ENCODE measurements at regions not wholly inside any gene's neighbourhood (a gene's known extent, or its start where the extent isn't known, plus 50 kb on each side); places are given as distances from the start of the nearest gene placed in this dataset.
"Not testable (repeated sequence)": the region's sequence is repeated elsewhere in the genome, so short reads cannot be mapped to it uniquely, and the experiment has no call there.

- Mint-ChIP-seq H3K36me3 (ENCODE audit: low read depth) (no peaks in the 10 kb centered on the region), H3K4me1 (ENCODE audit: low read depth) (peaks cover 25% of the 10 kb centered on the region), H3K4me3 (peak overlapping the region; percentile 14), H3K27ac (no peak overlapping the region), H3K27me3 (ENCODE audit: low read depth) (peaks cover 57% of the 10 kb centered on the region), H3K9me3 (no peaks in the 10 kb centered on the region)
- no peak for DNase-seq (ENCODE audit: low spot score)
These were observed 64.8 kb downstream of the FAM50B start for GRCh38 chr6:3913958-3914337.

- Mint-ChIP-seq H3K4me3 (peak overlapping the region; percentile 64), H3K4me1 (ENCODE audit: low read depth) (peaks cover 25% of the 10 kb centered on the region), H3K36me3 (ENCODE audit: low read depth) (no peaks in the 10 kb centered on the region), H3K9me3 (no peaks in the 10 kb centered on the region), H3K27ac (peak overlapping the region; percentile 3), H3K27me3 (ENCODE audit: low read depth) (peaks cover 54% of the 10 kb centered on the region)
- peak; percentile 11 for DNase-seq (ENCODE audit: low spot score)
These were observed 66.1 kb downstream of the FAM50B start for GRCh38 chr6:3915076-3915791.

- Mint-ChIP-seq H3K27ac (no peak overlapping the region), H3K27me3 (ENCODE audit: low read depth) (peaks cover 52% of the 10 kb centered on the region), H3K4me1 (ENCODE audit: low read depth) (peaks cover 25% of the 10 kb centered on the region), H3K4me3 (no peak overlapping the region), H3K36me3 (ENCODE audit: low read depth) (no peaks in the 10 kb centered on the region), H3K9me3 (no peaks in the 10 kb centered on the region)
- no peak for DNase-seq (ENCODE audit: low spot score)
These were observed 67.0 kb downstream of the FAM50B start for GRCh38 chr6:3916211-3916610.

DNA sequence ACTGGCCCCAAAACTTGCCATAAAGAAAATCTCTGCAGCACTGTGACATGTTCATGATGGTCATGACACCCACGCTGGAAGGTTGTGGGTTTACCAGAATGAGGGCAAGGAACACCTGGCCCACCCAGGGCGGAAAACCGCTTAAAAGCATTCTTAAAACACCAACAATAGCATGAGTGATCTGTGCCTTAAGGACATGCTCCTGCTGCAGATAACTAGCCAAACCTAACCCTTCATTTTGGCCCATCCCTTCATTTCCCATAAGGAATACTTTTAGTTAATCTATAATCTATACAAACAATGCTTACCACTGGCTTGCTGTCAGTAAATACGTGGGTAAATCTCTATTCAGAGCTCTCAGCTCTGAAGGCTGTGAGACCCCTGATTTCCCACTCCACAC lies 67.6 kb downstream of the FAM50B start:
- not testable (repeated sequence) for H3K36me3 Mint-ChIP-seq (ENCODE audit: low read depth); DNase-seq (ENCODE audit: low spot score); H3K9me3 Mint-ChIP-seq; H3K4me3 Mint-ChIP-seq; H3K27ac Mint-ChIP-seq
- peaks cover 47% of the 10 kb centered on the region for H3K27me3 Mint-ChIP-seq (ENCODE audit: low read depth)
- peaks cover 25% of the 10 kb centered on the region for H3K4me1 Mint-ChIP-seq (ENCODE audit: low read depth)

DNA sequence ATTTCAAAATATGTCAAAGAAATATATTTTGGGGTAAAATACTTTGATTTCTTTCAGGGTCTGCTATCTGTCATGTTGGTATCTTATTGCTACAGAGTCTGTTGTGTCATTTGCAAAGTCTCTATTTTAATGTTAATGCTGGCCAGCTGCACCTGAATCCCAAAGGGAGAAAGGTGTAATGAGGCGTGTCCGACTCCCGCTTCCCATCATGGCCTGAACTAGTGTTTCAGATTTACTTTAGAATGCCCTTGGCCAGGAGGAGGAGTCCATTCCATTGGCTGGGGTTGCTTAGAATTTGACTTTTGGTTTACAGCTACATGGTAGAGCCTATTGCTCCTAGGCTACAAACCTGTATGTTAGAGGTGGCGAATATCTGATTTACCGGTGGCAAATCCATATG lies 69.3 kb downstream of the FAM50B start:
- DNase-seq (ENCODE audit: low spot score), result no peak
- Mint-ChIP-seq H3K27ac (no peak overlapping the region), H3K27me3 (ENCODE audit: low read depth) (peaks cover 37% of the 10 kb centered on the region), H3K4me1 (ENCODE audit: low read depth) (peaks cover 22% of the 10 kb centered on the region), H3K36me3 (ENCODE audit: low read depth) (no peaks in the 10 kb centered on the region), H3K9me3 (no peaks in the 10 kb centered on the region), H3K4me3 (no peak overlapping the region)

- no peak overlapping the region for H3K4me3 Mint-ChIP-seq
- peaks cover 39% of the 10 kb centered on the region for H3K27me3 Mint-ChIP-seq (ENCODE audit: low read depth)
These were observed 70.0 kb downstream of the FAM50B start for GRCh38 chr6:3919130-3919628.

DNA sequence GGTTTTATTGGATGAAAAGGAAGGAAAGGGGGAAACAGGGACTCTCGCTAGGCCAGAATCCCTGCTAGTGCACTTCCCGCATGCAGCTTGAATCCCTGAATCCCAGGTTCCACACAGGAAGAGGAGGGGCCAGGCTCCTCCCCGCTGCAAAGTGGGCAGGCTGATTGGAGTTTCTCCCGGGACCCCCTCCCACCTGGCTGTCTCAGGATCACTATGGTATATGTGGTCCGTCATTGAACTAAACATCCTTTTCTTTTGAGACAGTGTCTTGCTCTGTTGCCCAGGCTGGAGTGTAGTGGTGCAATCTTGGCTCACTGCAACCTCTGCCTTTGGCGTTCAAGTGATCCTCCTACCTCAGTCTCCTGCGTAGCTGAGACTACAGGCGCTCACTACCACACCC lies 70.7 kb downstream of the FAM50B start:
- Mint-ChIP-seq H3K4me1 (ENCODE audit: low read depth) (peaks cover 13% of the 10 kb centered on the region), H3K27ac (no peak overlapping the region), H3K36me3 (ENCODE audit: low read depth) (no peaks in the 10 kb centered on the region), H3K27me3 (ENCODE audit: low read depth) (peaks cover 39% of the 10 kb centered on the region), H3K4me3 (no peak overlapping the region), H3K9me3 (no peaks in the 10 kb centered on the region)
- DNase-seq (ENCODE audit: low spot score), result no peak

More at GRCh38 chr6:3919130-3919628, 70.0 kb downstream of the FAM50B start:
- peaks cover 18% of the 10 kb centered on the region for H3K4me1 Mint-ChIP-seq (ENCODE audit: low read depth)
- H3K27ac Mint-ChIP-seq, result no peak overlapping the region
- H3K9me3 Mint-ChIP-seq, result no peaks in the 10 kb centered on the region
- DNase-seq (ENCODE audit: low spot score), result no peak
- H3K36me3 Mint-ChIP-seq (ENCODE audit: low read depth), result no peaks in the 10 kb centered on the region

DNA sequence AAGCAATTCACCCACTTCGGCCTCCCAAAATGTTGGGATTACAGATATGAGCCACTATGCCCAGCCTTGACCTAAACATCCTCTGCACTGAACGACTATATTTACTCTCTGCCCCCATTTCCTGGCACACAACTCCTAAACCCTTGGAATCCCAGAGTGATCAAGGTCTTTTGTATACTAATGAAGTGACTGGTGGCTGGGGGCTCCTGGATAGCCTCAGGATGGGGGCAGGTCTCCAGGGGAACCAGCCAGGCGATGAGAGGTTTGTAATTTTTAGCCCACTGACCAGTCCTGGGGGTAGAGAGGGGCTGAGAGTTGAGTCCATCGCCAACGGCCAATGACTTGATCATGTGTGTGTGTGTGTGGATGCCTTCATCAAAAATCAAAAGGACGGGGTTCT lies 71.1 kb downstream of the FAM50B start:
- H3K4me3 Mint-ChIP-seq, result no peak overlapping the region
- DNase-seq (ENCODE audit: low spot score), result no peak
- H3K36me3 Mint-ChIP-seq (ENCODE audit: low read depth), result no peaks in the 10 kb centered on the region
- H3K4me1 Mint-ChIP-seq (ENCODE audit: low read depth), result peaks cover 9% of the 10 kb centered on the region
- no peaks in the 10 kb centered on the region for H3K9me3 Mint-ChIP-seq
- no peak overlapping the region for H3K27ac Mint-ChIP-seq
- peaks cover 43% of the 10 kb centered on the region for H3K27me3 Mint-ChIP-seq (ENCODE audit: low read depth)

- no peak for DNase-seq (ENCODE audit: low spot score)
- Mint-ChIP-seq H3K9me3 (no peaks in the 10 kb centered on the region), H3K27ac (no peak overlapping the region), H3K36me3 (ENCODE audit: low read depth) (no peaks in the 10 kb centered on the region), H3K4me1 (ENCODE audit: low read depth) (no peaks in the 10 kb centered on the region), H3K4me3 (no peak overlapping the region), H3K27me3 (ENCODE audit: low read depth) (peaks cover 45% of the 10 kb centered on the region)
These were observed 72.5 kb downstream of the FAM50B start for GRCh38 chr6:3921663-3922062.

- not testable (repeated sequence) for DNase-seq (ENCODE audit: low spot score); H3K4me3 Mint-ChIP-seq; H3K4me1 Mint-ChIP-seq (ENCODE audit: low read depth); H3K36me3 Mint-ChIP-seq (ENCODE audit: low read depth); H3K27ac Mint-ChIP-seq; H3K9me3 Mint-ChIP-seq
- peaks cover 37% of the 10 kb centered on the region for H3K27me3 Mint-ChIP-seq (ENCODE audit: low read depth)
These were observed 73.4 kb downstream of the FAM50B start for GRCh38 chr6:3922619-3923018.

DNA sequence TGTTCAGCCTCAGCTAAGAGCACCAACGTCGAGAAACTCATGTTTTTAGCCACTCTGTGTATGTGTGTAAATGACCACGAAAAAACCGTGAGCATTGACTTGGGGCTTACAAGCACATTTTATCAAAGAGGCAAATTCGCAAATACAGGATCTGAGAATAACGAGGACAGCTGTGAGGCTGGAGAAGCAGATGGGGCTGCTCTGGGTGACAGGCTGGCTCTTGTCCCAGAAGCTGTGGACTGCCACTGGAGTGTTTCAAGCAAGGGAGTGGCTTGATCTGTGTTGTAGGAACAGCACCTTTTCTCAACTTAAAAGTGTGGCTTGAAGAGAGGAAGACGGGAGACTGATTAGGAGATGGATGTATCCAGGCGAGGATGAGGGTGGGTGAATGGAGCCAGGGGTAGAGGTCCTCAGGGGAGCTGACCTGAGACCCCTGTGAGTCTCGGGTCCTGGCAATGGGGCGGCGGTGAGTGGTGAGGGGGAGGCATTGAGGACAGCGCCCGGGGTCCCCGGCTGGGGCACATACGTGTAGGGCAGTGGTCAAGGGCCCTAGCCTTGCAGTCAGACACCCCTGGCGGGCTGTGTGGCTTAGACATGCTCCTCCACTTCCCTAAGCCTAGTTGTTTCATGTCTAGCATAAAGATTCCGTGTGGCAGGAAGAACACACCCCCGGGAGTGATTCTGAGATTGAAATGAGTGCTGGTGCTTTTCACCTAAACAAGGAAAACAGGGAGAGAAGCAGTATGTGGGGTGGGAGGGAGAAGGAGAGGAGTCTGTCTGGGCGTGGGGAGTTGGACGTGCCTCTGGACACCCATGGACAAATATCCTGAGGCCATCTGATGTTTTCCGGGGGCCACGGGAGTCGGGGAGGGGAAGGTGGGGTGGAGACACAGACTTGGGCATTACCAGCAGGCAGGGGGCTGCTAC lies 76.3 kb downstream of the FAM50B start:
- not testable (repeated sequence) for H3K9me3 Mint-ChIP-seq; H3K27ac Mint-ChIP-seq; H3K4me1 Mint-ChIP-seq (ENCODE audit: low read depth); H3K4me3 Mint-ChIP-seq; H3K36me3 Mint-ChIP-seq (ENCODE audit: low read depth); DNase-seq (ENCODE audit: low spot score)
- H3K27me3 Mint-ChIP-seq (ENCODE audit: low read depth), result peaks cover 38% of the 10 kb centered on the region

DNA sequence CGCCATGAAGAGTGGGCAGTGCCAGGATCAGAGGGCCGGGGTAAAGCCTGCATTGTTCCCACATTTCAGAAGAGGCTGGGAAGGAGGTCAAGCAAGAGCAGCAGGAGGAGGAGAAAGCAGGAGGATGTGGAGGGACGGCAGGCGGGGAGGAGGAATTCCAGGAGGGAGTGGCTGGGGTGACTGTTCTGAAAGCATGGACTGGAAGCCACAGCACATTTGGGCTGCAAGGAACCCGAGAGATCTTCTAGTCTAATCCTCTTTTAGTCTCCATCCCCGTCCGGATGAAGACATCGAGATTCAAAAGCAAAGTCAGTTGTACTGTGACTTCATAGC lies 76.9 kb downstream of the FAM50B start:
- H3K36me3 Mint-ChIP-seq (ENCODE audit: low read depth), result no peaks in the 10 kb centered on the region

GRCh38 chr6:3928111-3928510 lies 78.9 kb downstream of the FAM50B start:
- H3K4me3 Mint-ChIP-seq, result no peak overlapping the region
- no peak overlapping the region for H3K27ac Mint-ChIP-seq
- H3K9me3 Mint-ChIP-seq, result no peaks in the 10 kb centered on the region
- no peaks in the 10 kb centered on the region for H3K36me3 Mint-ChIP-seq (ENCODE audit: low read depth)
- H3K4me1 Mint-ChIP-seq (ENCODE audit: low read depth), result no peaks in the 10 kb centered on the region
- no peak for DNase-seq (ENCODE audit: low spot score)
- H3K27me3 Mint-ChIP-seq (ENCODE audit: low read depth), result peaks cover 26% of the 10 kb centered on the region

More for the DNA sequence above, 76.9 kb downstream of the FAM50B start:
- Mint-ChIP-seq H3K27ac (no peak overlapping the region), H3K4me3 (no peak overlapping the region), H3K27me3 (ENCODE audit: low read depth) (peaks cover 34% of the 10 kb centered on the region), H3K4me1 (ENCODE audit: low read depth) (no peaks in the 10 kb centered on the region), H3K9me3 (no peaks in the 10 kb centered on the region)
- no peak for DNase-seq (ENCODE audit: low spot score)

GRCh38 chr6:3929281-3929798 lies 80.2 kb downstream of the FAM50B start:
- Mint-ChIP-seq H3K4me1 (ENCODE audit: low read depth) (no peaks in the 10 kb centered on the region), H3K27ac (no peak overlapping the region), H3K4me3 (no peak overlapping the region), H3K9me3 (no peaks in the 10 kb centered on the region), H3K36me3 (ENCODE audit: low read depth) (no peaks in the 10 kb centered on the region), H3K27me3 (ENCODE audit: low read depth) (peaks cover 24% of the 10 kb centered on the region)
- DNase-seq (ENCODE audit: low spot score), result no peak

Measured in T-helper 2 cell treated with Interferon-gamma antibody and Interleukin-4, amounts not matched to agents 5 μg/mL and 100 μg/mL, for 36 hours (primary cell).